Hepatic stellate cell (primary cell): ENCODE measurements at regions not wholly inside any gene's neighbourhood (a gene's known extent, or its start where the extent isn't known, plus 50 kb on each side); places are given as distances from the start of the nearest gene placed in this dataset.
"Not testable (repeated sequence)": the region's sequence is repeated elsewhere in the genome, so short reads cannot be mapped to it uniquely, and the experiment has no call there.

Source experiments
- DNase-seq: peaks from one replicate; pipeline ENCODE4 v3.0.0; 2011; ENCODE audit warnings: low spot score

- not testable (repeated sequence) for DNase-seq
Observed at GRCh38 chr1:78203410-78203982, 157.7 kb downstream of the GIPC2 start.

GRCh38 chr1:78210175-78210574 is 164.4 kb downstream of the GIPC2 start:
- peak; percentile 12 for DNase-seq

GRCh38 chr1:78211483-78212092 is 165.8 kb downstream of the GIPC2 start:
- DNase-seq, result no peak

GRCh38 chr1:78214334-78214733 is 168.6 kb downstream of the GIPC2 start:
- DNase-seq, result no peak

GRCh38 chr1:78222225-78222959 is 176.6 kb downstream of the GIPC2 start:
- no peak for DNase-seq

- no peak for DNase-seq
Observed at GRCh38 chr1:78222960-78223358, 177.2 kb downstream of the GIPC2 start.

GRCh38 chr1:78223417-78224215 is 177.8 kb downstream of the GIPC2 start:
- DNase-seq, result no peak

GRCh38 chr1:78224246-78224785 is 178.6 kb downstream of the GIPC2 start:
- no peak for DNase-seq

GRCh38 chr1:78224861-78225552 is 179.2 kb downstream of the GIPC2 start:
- no peak for DNase-seq

- no peak for DNase-seq
Observed at GRCh38 chr1:78226784-78227183, 181.0 kb downstream of the GIPC2 start.

GRCh38 chr1:78227705-78228635 is 182.2 kb downstream of the GIPC2 start:
- no peak for DNase-seq

- no peak for DNase-seq
Observed at GRCh38 chr1:78229344-78229743, 183.6 kb downstream of the GIPC2 start.

GRCh38 chr1:78231477-78231876 is 185.7 kb downstream of the GIPC2 start:
- no peak for DNase-seq

GRCh38 chr1:78231894-78232293 is 186.1 kb downstream of the GIPC2 start:
- DNase-seq, result no peak

GRCh38 chr1:78232630-78233029 is 186.9 kb downstream of the GIPC2 start:
- DNase-seq, result no peak

- DNase-seq, result no peak
Observed at GRCh38 chr1:78234496-78234895, 188.7 kb downstream of the GIPC2 start.

- peak; percentile 6 for DNase-seq
Observed at GRCh38 chr1:78236716-78237115, 190.9 kb downstream of the GIPC2 start.

GRCh38 chr1:78237364-78237916 is 191.7 kb downstream of the GIPC2 start:
- no peak for DNase-seq

- DNase-seq, result no peak
Observed at GRCh38 chr1:78240191-78240590, 194.4 kb downstream of the GIPC2 start.

- DNase-seq, result no peak
Observed at GRCh38 chr1:78240755-78241154, 195.0 kb downstream of the GIPC2 start.
